ENCODE measurements at regions not wholly inside any gene's neighbourhood (a gene's known extent, or its start where the extent isn't known, plus 50 kb on each side); places are given as distances from the start of the nearest gene placed in this dataset.

DNA sequence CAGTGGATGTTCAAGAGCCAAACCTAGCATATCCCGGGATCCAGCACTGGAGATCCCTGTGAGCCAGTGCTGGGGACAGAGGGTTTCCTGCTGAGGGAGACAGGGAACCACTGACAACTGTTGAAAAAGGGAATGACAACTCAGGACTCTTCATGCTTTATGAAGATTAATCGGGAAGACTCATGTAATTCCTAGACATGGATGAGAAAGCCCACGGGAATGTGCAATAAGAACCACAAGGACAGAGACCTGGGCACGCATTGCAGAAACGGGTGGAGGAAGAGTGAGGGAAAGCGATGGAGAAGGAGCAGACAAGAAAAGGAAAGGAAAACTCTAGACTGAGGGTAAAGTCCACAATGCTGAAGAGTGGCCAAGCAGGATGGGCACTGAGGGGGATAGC lies 296.0 kb downstream of the PCNX1 start:
- TF ChIP-seq HDAC6 (IDR thresholded peaks at IDR 0.05; ENCODE audit: low read depth, low read length): no peak
- no peak for TF ChIP-seq U2AF1 (optimal IDR thresholded peaks at IDR 0.05; ENCODE audit: low read depth, low read length)
- TF ChIP-seq, protein P1, sequence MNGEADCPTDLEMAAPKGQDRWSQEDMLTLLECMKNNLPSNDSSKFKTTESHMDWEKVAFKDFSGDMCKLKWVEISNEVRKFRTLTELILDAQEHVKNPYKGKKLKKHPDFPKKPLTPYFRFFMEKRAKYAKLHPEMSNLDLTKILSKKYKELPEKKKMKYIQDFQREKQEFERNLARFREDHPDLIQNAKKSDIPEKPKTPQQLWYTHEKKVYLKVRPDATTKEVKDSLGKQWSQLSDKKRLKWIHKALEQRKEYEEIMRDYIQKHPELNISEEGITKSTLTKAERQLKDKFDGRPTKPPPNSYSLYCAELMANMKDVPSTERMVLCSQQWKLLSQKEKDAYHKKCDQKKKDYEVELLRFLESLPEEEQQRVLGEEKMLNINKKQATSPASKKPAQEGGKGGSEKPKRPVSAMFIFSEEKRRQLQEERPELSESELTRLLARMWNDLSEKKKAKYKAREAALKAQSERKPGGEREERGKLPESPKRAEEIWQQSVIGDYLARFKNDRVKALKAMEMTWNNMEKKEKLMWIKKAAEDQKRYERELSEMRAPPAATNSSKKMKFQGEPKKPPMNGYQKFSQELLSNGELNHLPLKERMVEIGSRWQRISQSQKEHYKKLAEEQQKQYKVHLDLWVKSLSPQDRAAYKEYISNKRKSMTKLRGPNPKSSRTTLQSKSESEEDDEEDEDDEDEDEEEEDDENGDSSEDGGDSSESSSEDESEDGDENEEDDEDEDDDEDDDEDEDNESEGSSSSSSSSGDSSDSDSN (IDR thresholded peaks at IDR 0.05; ENCODE audit: borderline replicate concordance in 1 of 2, low read depth in 2 of 2, low read length in 2 of 2): no peak
- TF ChIP-seq, protein P2, sequence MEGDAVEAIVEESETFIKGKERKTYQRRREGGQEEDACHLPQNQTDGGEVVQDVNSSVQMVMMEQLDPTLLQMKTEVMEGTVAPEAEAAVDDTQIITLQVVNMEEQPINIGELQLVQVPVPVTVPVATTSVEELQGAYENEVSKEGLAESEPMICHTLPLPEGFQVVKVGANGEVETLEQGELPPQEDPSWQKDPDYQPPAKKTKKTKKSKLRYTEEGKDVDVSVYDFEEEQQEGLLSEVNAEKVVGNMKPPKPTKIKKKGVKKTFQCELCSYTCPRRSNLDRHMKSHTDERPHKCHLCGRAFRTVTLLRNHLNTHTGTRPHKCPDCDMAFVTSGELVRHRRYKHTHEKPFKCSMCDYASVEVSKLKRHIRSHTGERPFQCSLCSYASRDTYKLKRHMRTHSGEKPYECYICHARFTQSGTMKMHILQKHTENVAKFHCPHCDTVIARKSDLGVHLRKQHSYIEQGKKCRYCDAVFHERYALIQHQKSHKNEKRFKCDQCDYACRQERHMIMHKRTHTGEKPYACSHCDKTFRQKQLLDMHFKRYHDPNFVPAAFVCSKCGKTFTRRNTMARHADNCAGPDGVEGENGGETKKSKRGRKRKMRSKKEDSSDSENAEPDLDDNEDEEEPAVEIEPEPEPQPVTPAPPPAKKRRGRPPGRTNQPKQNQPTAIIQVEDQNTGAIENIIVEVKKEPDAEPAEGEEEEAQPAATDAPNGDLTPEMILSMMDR (IDR thresholded peaks at IDR 0.05 in 2 of 3, conservative IDR thresholded peaks at IDR 0.05 in 1 of 3; ENCODE audit: insufficient read depth in 2 of 3, low read depth in 1 of 3, low read length in 3 of 3): no peak
- no peak for TF ChIP-seq SIN3A (IDR thresholded peaks at IDR 0.05; ENCODE audit: borderline replicate concordance in 2 of 2, control insufficient read depth in 1 of 2, low read depth in 2 of 2, low read length in 2 of 2)
- TF ChIP-seq ETV5 (CRISPR knock-in tag; IDR thresholded peaks at IDR 0.05; ENCODE audit: low read depth): no peak
- TF ChIP-seq SPI1 (IDR thresholded peaks at IDR 0.05; ENCODE audit: borderline replicate concordance, low read depth, low read length): no peak
- TF ChIP-seq, protein P3, sequence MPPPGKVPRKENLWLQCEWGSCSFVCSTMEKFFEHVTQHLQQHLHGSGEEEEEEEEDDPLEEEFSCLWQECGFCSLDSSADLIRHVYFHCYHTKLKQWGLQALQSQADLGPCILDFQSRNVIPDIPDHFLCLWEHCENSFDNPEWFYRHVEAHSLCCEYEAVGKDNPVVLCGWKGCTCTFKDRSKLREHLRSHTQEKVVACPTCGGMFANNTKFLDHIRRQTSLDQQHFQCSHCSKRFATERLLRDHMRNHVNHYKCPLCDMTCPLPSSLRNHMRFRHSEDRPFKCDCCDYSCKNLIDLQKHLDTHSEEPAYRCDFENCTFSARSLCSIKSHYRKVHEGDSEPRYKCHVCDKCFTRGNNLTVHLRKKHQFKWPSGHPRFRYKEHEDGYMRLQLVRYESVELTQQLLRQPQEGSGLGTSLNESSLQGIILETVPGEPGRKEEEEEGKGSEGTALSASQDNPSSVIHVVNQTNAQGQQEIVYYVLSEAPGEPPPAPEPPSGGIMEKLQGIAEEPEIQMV (tag; conservative IDR thresholded peaks at IDR 0.05; ENCODE audit: low read depth): no peak
- no peak for TF ChIP-seq PCBP2 (IDR thresholded peaks at IDR 0.05; ENCODE audit: low read depth, low read length, poor library complexity, severe bottlenecking)
- TF ChIP-seq NCOA1 (IDR thresholded peaks at IDR 0.05; ENCODE audit: low read depth): no peak
- TF ChIP-seq, protein P4, sequence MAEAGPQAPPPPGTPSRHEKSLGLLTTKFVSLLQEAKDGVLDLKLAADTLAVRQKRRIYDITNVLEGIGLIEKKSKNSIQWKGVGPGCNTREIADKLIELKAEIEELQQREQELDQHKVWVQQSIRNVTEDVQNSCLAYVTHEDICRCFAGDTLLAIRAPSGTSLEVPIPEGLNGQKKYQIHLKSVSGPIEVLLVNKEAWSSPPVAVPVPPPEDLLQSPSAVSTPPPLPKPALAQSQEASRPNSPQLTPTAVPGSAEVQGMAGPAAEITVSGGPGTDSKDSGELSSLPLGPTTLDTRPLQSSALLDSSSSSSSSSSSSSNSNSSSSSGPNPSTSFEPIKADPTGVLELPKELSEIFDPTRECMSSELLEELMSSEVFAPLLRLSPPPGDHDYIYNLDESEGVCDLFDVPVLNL (CRISPR knock-in tag; IDR thresholded peaks at IDR 0.05; ENCODE audit: low read depth): no peak

Measured in K562 (cell line).